HG03565 (cell line): ENCODE measurements at regions not wholly inside any gene's neighbourhood (a gene's known extent, or its start where the extent isn't known, plus 50 kb on each side); places are given as distances from the start of the nearest gene placed in this dataset.
A peak's percentile ranks its signal among the peaks of the same experiment; 100 is the strongest.
"Not testable (repeated sequence)": the region's sequence is repeated elsewhere in the genome, so short reads cannot be mapped to it uniquely, and the experiment has no call there.

Experiments used
- ATAC-seq: cut with Tn5 transposase; IDR thresholded peaks from one replicate; pipeline ENCODE4 v1.9.1; 2021; ENCODE audit warnings: mild to moderate bottlenecking, moderate library complexity; ENCODE audit not compliant: unreplicated experiment

DNA sequence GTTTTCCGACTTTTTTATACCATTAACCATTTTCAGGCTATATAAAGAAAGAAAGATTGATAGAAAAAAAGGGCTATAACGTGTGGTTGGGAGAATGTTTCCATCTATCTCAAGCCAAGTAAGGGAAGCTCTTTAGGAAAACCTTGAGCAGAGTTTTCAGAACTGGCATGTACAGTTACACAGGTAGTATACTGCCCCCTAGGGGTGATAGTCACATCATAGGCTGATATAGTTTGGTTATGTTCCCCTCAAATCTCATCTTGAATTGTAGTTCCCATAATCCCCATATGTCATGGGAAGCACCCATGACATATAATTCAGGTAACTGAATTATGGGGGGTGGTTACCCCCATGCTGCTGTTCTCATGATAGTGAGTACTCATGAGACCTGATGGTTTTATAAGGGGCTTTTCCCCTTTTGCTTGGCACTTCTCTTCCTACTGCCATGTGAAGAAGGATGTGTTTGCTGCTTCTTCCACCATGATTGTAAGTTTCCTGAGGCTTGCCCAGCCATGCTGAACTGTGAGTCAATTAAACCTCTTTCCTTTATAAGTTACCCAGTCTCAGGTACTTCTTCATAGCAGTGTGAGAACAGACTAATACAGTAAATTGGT, 186.8 kb downstream of the TMA16 start:
- peak; percentile 66 for ATAC-seq

- no peak for ATAC-seq
Measured at GRCh38 chr4:163688856-163689255, 194.4 kb downstream of the TMA16 start.

GRCh38 chr4:163693211-163693610, 198.7 kb downstream of the TMA16 start:
- ATAC-seq: no peak

DNA sequence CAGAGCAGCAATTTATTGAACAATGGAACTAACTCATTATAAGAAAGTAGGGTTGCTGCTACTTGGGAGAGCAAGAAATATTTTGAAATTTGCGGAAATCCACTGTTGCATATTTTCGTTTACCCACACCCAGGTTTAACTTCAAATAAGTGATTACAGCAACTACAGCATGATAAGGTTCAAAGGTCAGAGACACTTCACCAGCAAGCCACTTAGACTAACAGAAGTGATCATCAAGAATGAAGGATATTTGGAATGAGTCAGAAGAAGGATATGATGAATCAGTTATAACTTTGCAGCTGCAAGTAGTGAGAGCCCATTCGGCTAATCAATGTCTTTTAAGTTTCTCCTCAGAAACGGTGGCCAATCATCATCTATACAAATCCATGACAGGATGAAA, 199.3 kb downstream of the TMA16 start:
- ATAC-seq: no peak

DNA sequence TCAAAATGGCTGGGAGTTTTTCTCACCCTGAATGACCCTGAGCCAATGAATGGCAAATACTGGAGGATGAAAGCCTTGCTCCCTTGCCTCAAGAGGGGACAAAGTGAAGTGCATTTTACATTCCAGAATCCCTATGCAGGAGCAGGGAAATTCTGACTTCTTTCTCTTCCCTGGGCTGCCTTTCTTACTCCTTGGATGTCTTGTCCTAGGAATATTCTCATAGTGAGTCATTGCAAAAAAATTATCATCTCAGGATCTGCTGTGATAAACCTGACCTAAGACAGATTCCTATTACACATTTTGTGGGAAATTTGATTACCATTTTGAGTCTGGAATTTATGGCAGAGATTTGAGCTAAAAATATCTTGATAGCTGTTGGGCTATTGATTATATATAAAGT, 199.9 kb downstream of the TMA16 start:
- ATAC-seq: no peak

- ATAC-seq: no peak
Measured at GRCh38 chr4:163697121-163697520, 202.6 kb downstream of the TMA16 start.

GRCh38 chr4:163700383-163700782, 205.9 kb downstream of the TMA16 start:
- not testable (repeated sequence) for ATAC-seq

DNA sequence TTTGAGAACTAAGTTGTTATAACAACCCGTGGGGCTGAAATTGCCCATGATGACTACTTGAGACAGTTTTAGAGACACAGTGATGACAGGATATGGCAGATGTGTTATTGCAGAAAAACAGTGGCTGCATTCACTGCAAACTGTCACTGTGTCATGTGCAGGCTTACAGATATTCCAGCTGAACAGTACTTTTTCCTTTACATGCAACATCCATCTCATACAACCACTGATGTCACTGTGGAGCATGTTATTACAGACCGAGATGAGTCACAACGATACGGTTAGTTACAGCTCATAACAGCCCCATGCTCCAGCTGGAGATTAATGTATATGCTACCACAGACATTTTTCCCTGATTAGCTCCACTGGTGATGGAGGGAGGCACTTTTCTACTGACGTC, 207.4 kb downstream of the TMA16 start:
- peak; percentile 99 for ATAC-seq

DNA sequence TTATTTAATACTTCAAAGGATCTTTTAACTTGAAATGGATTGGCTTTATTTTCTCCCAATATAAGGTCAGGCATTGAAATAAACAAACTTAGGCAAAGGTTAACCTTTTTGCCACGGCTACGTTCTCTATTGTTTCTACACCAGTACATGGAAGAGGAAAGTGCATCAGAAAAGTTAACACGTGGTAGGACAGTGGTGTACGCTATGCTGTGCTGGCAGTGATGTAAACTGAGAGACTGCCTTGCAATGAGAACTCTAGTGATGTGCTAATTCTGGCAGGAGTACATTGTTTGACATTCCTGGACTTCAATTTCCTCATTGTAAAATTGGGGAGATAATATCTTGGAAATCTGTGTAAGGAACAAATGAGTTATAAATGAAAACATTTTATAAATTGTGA, 208.2 kb downstream of the TMA16 start:
- no peak for ATAC-seq

DNA sequence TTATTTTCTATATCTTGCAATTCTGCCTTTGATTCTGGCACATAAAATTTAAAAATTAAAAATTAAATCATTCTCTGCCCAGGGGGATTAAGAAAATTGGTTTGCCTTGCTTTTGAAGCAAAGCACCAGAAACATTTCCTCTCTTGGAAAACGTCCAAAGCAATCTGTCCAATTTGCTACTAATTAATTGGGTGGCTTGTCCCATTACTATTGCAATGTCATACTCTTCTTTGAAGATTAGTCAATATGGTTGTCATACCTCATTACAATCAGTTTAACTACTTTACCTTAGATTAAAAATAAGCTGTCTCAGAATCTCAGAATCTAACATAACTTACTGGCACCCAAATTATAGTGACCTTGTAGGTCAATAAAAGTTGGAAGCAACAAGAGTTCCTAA, 208.8 kb downstream of the TMA16 start:
- no peak for ATAC-seq

DNA sequence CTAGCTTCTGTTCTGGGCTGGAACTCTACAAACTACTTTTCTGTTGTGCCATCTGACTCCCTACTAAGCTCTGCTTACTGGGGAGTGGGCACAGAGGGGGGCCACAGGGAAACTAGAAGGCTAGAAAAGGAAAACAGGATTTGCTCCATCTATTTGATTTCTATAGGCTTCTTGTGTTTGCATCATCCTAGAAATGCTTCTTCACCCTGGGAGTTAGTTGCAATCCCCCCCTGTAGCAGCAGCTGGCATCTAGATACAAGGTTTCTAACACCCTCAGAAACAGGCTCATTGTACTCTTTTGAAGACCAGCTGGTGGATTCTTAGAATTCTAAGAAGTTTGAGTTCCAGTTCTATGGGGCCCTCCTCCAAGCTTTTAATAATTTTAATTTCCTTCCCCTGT, 213.4 kb downstream of the TMA16 start:
- no peak for ATAC-seq

GRCh38 chr4:163709601-163710000, 215.1 kb downstream of the TMA16 start:
- ATAC-seq: no peak

DNA sequence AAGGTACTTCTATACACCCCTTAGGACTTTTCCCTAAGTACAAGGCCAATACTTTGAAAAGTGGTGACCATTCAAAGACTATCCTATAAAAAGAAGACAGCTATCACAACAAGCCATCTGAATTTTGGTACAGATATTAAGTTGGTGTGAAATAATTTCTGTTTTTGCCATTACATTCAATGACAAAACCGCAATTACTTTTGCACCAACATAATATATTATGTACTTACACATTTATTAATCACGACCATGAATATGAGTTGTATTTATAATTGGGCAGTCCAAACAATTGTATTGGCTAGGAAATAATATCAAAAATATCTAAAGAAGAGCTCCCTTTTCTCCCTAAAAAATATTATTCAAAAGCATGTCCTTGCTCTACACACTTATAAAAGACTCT, 215.7 kb downstream of the TMA16 start:
- ATAC-seq: no peak

DNA sequence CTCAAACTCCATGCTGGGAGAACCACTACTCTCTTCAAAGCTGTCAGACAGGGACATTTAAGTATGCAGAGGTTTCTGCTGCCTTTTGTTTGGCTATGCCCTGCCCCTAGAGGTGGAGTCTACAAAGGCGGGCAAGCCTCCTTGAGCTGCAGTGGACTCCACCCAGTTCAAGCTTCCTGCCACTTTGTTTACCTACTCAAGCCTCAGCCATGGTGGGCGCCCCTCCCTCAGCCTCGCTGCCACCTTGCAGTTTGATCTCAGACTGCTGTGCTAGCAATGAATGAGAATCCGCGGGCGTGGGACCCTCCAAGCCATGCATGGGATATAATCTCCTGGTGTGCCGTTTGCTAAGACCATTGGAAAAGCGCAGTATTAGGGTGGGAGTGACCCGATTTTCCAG, 230.0 kb downstream of the TMA16 start:
- not testable (repeated sequence) for ATAC-seq

DNA sequence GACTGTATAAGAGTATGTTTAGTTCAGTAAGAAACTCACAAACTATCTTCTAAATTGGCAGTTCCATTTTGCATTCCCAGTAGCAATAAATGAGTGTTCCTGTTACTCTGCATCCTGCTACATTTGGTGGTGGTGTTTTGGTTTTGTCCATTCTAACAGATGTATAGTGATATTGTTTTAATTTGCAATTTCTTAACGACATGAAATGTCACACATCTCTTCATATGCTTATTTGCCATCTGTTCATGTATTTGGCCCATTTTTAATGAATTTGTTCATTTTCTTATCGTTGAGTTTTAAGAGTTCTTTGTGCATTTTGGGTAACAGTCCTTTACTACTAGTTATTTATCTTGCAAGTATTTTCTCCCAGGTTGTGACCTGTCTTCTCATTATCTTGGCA, 232.2 kb downstream of the TMA16 start:
- ATAC-seq: no peak

DNA sequence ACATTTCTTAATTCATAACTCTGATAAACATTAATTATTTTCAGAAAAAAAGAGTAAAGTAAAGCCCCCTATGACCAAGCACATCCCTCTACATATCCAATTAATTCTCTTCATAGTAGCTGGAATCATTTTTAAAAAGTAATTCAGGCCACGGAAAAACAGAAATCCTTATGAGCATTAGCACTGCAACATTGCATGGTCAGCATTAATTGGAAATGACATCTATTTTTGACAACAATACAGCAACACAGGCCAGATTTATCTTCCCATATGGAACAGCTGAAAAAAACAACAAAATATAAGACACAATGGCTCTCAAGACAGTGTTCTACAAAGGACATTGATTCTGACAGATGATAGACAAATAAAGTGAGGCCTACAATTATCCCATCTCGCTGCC, 236.6 kb downstream of the TMA16 start:
- ATAC-seq: no peak

DNA sequence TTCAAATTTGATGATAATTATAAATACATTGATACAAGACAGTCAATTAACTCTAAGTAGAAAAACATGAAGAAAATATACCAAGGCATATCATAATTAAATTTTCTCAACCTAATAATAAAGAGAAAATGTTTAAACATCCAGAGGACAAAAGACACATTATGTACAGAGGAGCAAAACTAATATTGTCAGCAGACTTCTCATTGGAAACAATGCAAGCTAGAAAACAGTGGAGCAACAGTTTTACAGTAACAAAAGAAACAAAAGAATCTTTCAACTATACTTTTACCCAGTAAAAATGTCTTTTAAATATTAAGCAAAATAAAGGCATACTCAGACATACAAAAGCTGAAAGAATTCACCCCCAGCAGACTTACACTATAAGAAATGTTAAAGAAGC, 238.0 kb downstream of the TMA16 start:
- no peak for ATAC-seq

DNA sequence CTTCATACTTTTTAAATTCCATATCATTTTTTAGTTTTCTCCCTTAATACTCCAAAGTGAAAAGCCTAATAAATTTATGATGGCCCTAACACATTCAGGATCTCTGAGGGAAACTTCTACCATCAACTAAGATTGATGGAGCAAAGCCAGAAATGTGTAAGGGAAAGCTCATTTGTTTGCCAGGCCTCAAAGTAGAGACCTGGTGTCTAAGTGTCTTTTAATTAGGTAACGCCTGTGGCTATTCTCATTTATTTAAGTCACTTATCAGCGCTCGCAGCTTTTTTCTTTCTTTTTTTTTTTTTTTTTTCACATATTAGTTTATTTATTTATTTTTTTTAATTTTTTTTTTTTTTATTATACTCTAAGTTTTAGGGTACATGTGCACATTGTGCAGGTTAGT, 242.4 kb downstream of the TMA16 start:
- no peak for ATAC-seq

GRCh38 chr4:163737846-163738245, 243.4 kb downstream of the TMA16 start:
- ATAC-seq: not testable (repeated sequence)

DNA sequence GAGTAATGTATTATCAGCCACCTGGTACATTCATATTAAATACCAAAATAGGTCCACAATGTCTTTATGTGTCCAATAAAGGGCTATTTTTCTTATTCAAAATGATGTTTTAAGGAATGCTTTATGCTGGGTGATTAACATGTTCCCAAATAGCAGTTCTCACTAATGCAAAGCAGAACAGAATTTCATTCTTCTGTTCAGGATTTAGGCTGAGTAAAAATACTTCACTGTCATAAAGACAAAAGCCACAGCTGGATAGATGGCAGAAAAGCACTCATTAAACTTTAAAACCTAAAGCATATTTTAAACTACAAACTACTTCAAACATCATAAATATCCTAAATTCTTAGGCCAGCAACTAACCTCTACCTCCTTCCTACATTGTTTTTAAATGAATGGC, 244.0 kb downstream of the TMA16 start:
- no peak for ATAC-seq

GRCh38 chr4:163744861-163745260, 250.4 kb downstream of the TMA16 start:
- ATAC-seq: peak; percentile 97

DNA sequence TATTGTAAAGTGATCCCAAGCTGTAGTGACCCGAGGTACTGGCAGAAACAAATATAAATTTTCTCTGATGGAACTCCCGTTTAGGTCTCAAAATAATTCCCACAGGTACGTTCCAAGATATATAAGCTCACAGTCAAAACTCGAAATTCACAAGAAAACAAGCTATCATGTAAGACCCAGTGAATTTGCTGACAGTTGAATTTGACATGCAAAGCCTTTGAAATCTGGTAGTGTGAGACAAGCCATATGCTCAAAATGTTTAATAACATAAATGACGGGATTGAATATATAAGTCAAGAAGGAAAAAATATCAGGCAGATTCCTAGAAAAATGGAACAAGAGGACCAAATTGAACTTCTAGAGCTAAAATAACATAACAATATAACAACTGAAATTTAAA, 252.8 kb downstream of the TMA16 start:
- no peak for ATAC-seq

DNA sequence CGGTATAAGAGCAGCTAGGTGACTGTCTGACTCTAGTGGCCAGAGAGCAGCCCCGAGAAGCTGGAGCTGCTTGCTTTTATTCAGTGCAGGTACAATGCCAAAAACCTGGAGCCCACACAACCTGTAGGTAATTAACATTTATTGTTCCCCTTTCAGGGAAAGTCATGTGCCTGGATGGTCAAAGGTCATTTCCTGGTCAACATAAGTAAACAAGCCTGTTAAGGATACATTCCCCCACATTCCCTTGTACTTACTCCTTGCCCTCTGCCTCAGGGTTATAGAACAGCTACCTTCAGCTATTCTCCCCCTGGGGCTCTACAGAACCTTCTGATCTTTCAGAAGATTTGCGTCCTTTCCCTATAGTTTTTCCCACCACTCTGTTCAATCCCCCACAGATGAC, 253.4 kb downstream of the TMA16 start:
- no peak for ATAC-seq

- no peak for ATAC-seq
Measured at GRCh38 chr4:163748449-163748848, 254.0 kb downstream of the TMA16 start.
